OCI-LY1 (cell line): ENCODE measurements at regions not wholly inside any gene's neighbourhood (a gene's known extent, or its start where the extent isn't known, plus 50 kb on each side); places are given as distances from the start of the nearest gene placed in this dataset.

ENCODE experiments used
- EZH2 ChIP-seq: fragments of 200-600 bp; sonication (generic), shearing (Covaris generic); IDR thresholded peaks from 2 replicates; pipeline ENCODE4 v1.8.0; 2017; ENCODE audit warnings: borderline replicate concordance, mixed run types, mild to moderate bottlenecking, antibody characterized with exemption, low read length, moderate library complexity, mixed read lengths
- TF ChIP-seq, protein P1 (sequence below): fragments of 200-600 bp; sonication (generic), shearing (Covaris generic); IDR thresholded peaks from 2 replicates; pipeline ENCODE4 v1.5.1; 2017; ENCODE audit warnings: mild to moderate bottlenecking, antibody characterized with exemption, low read length, moderate library complexity, mixed read lengths

DNA sequence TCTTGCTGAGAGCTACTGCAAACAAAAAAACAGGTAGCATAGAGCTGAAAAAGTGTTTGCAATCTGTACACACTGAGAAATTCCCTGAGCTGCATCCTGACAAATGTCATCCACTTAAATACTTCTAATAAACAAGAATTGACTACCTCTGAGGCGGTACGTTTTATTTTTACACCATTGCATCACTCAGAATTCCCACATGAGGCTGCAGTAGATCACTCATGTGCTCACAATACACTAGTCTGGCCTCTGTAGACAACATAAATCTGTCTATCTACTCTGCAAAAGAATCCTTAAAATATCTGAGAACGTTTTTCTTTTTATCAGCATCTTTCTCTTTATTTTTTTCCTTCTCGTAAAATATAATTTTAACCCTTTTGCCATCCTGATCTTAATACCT is 661.4 kb downstream of the EPHA7 start:
- TF ChIP-seq, protein P1, sequence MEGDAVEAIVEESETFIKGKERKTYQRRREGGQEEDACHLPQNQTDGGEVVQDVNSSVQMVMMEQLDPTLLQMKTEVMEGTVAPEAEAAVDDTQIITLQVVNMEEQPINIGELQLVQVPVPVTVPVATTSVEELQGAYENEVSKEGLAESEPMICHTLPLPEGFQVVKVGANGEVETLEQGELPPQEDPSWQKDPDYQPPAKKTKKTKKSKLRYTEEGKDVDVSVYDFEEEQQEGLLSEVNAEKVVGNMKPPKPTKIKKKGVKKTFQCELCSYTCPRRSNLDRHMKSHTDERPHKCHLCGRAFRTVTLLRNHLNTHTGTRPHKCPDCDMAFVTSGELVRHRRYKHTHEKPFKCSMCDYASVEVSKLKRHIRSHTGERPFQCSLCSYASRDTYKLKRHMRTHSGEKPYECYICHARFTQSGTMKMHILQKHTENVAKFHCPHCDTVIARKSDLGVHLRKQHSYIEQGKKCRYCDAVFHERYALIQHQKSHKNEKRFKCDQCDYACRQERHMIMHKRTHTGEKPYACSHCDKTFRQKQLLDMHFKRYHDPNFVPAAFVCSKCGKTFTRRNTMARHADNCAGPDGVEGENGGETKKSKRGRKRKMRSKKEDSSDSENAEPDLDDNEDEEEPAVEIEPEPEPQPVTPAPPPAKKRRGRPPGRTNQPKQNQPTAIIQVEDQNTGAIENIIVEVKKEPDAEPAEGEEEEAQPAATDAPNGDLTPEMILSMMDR = no peak
- TF ChIP-seq EZH2 = no peak
